RWPE1 (cell line): ENCODE measurements at regions not wholly inside any gene's neighbourhood (a gene's known extent, or its start where the extent isn't known, plus 50 kb on each side); places are given as distances from the start of the nearest gene placed in this dataset.

ENCODE experiments used
- CTCF ChIA-PET: fragments of 350-600 bp; sonication (Branson Sonifier 250); formaldehyde crosslinking; extraction: SDS; loops from one replicate; lab custom pipeline; 2021; lab: Yijun Ruan, JAX
- POLR2A ChIA-PET: fragments of 400-600 bp; formaldehyde crosslinking; extraction: SDS; loops from one replicate; lab custom pipeline; 2020; ENCODE audit warnings: antibody characterized with exemption; ENCODE audit not compliant: low non-redundant PET; lab: Yijun Ruan, JAX
- DNase-seq: peaks from one replicate; pipeline ENCODE4 v3.0.0; 2012; ENCODE audit warnings: low spot score
- H3K27ac ChIP-seq: fragments of 450-650 bp; 2 replicates; pipeline ENCODE4 v1.5.1; 2017
- CTCF ChIP-seq: fragments of 450-650 bp; conservative IDR thresholded peaks from 2 replicates; pipeline ENCODE4 v1.5.1; 2017; ENCODE audit warnings: low read depth, mild to moderate bottlenecking

DNA sequence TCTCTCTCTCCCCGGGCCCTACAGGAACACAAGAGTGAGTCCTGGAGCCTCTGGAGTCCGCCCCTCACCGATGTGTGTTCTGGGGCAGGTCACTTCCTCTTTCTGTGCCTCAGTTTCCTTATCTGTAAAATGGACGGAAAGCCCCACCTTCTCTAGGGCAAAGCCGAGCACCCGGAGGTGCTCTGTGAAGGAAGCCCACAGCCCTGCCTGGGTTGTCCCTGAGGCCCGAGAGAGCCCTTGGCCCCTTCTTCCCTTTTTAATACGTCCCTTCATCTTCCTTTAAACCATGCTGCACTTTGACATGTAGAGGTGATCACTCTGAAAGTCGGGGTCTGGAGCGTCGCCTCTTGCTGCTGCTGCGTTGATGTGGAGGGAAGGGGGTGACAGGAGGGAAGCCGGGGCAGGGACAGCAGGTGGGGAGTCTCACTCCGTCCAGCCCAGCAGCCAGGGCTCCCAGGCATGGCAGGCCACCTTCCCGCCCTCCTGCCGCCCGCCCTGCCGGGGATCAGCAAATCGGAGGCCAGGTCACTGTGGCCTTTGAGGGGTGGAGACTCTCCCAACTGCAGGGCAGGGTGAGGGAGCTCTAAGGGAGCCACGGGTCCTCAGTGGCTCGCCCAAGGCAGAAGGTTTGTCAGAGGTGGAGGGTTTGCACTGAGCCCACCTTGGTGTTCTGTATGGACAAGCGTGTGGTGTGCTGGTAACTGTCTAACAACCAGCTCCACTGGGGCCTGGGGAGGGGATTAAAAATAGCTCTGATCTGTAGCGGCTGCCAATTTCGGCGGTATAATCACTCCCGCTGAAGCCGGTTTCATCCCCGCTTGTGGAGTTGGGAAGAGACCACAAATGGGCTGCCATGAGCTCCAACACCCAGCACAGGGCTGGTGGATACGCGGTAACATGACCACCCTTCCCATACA lies 135.9 kb upstream of the ID2 start:
- TF ChIP-seq CTCF = no peak
- no peak for DNase-seq
- CTCF ChIA-PET = no interaction called here
- POLR2A ChIA-PET = no interaction called here
- no peak overlapping the region for H3K27ac ChIP-seq

- DNase-seq = no peak
- POLR2A ChIA-PET = no interaction called here
- TF ChIP-seq CTCF = no peak
- no peak overlapping the region for H3K27ac ChIP-seq
- CTCF ChIA-PET = no interaction called here
Measured at GRCh38 chr2:8546612-8547283, 135.1 kb upstream of the ID2 start.

- POLR2A ChIA-PET = no interaction called here
- TF ChIP-seq CTCF = no peak
- CTCF ChIA-PET = interaction anchor here (0.6 kb wide), 1 partner anchor 24 kb away, joined by 3 read pairs; no protein-coding TSS in a partner anchor
- DNase-seq = no peak
- no peak overlapping the region for H3K27ac ChIP-seq
Measured at GRCh38 chr2:8547284-8548064, 134.4 kb upstream of the ID2 start.

DNA sequence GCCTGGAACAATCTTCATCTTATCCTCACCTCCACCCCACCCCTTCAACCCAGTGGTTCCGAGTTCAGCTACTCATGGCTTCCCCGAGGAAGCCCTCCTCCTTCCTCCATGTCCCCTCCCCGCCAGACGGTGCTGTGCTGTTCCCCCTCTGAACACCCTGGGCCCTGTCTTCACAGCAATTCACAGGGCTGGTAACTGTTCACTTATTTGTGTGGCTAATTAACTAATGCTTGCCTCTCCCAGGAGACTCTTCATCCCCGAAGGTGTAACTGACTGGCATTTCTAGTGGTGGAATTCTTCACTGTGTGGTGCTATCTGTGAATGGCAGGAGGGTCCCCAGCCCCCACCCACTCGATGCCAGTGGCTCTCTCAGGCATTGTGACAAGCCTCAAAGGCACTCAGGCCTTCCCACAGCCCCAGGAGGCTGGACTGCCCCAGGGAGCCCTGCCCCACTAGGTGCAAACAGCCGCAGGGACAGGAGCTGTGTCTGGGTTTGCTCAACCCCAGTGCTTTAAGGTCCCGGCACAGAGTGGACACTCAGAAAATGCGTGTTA lies 133.7 kb upstream of the ID2 start:
- ChIA-PET CTCF (interaction anchor here (0.6 to 0.7 kb wide), 2 partner anchors 23 to 256 kb away, joined by 3 read pairs; no protein-coding TSS in a partner anchor), POLR2A (no interaction called here)
- no peak overlapping the region for H3K27ac ChIP-seq
- no peak for DNase-seq
- TF ChIP-seq CTCF = no peak

DNA sequence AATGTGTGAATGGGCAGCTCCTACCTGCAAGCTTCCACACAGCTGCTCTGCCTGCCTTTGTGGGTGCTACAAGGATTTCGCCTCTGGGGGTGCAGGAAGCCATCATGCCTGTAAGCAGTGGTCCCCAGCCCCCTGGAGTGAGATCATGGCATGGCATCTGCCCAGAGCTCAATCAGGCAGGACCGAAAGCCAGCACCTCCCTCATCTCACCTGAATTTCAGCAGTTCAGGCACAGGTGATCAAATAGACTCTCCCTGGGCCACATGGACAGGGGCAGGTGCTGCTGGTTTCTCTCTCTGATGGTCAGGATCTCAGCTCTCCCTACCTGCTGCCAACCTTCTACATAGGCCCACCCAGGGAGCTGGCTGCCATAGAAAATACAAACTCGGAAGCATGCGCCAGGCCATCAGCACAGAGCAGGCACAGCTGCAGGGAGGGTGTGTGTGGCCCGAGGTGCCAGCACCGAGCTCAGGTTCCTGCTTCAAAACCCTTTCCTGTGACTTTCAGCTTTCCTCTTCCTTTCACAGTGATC lies 133.2 kb upstream of the ID2 start:
- POLR2A ChIA-PET = no interaction called here

More for the DNA sequence above, 133.2 kb upstream of the ID2 start:
- no peak for DNase-seq
- TF ChIP-seq CTCF = no peak
- no peak overlapping the region for H3K27ac ChIP-seq
- CTCF ChIA-PET = interaction anchor here (0.7 kb wide), 1 partner anchor 255 kb away, joined by 3 read pairs; no protein-coding TSS in a partner anchor
